NCI-H146 (cell line): ENCODE measurements at regions not wholly inside any gene's neighbourhood (a gene's known extent, or its start where the extent isn't known, plus 50 kb on each side); places are given as distances from the start of the nearest gene placed in this dataset.
"Not testable (repeated sequence)": the region's sequence is repeated elsewhere in the genome, so short reads cannot be mapped to it uniquely, and the experiment has no call there.

Experiments
- DNase-seq: peaks from one replicate; lab custom pipeline; 2025; lab: John Stamatoyannopoulos, UW

DNA sequence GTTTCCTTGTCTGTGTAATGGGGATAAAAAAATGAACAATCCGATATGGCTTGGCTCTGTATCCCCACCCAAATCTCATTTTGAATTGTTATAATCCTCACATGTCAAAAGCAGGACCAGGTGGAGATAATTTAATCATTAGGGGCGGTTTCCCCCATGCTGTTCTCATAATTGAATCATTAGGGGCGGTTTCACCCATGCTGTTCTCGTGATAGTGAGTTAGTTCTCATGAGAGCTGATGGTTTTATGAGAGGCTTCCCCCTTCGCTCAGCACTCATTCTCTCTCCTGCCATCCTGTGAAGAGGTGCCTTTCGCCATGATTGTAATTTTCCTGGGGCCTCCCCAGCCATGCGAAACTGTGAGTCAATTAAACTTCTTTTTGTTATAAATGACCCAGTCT is 633.5 kb downstream of the RAPGEF2 start:
- no peak for DNase-seq

DNA sequence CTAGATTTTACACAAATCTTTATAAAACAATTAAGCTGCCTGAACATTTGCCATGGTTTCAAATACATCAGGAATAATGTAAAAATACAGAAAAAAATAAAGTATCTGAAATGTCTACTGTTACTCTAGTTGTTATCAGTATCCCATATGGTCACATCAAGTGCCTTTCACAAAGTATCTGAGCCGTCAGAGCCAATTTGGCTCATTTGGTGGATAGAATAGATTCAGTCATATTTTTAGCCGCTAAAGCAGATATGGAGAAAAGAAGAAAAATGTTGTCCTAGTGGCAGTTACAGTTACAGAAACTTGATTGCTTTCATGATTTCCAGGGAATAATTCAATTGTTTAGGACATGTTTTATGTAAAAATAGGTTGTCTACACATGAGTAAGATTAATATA is 641.1 kb downstream of the RAPGEF2 start:
- DNase-seq, result no peak

DNA sequence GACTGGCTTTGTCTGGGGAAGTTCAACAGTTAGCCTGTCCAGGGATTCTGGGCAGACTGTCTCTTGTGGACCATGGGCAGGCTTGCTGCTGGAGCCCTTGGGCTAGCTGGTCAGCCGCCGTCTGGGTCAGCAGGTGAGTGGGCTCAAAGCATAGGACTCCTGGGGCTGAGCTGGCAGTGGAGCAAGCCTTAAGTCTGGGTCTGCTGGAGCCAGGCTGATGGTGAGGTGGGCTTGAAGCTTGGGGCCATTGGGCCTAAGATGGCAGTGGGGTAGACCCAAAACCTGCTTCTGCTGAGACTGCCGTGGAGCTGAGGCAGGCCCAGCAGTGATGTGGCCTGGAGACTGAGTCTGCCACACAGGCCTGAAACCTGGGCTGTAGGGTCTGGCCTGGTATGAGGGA is 645.1 kb downstream of the RAPGEF2 start:
- DNase-seq, result no peak

DNA sequence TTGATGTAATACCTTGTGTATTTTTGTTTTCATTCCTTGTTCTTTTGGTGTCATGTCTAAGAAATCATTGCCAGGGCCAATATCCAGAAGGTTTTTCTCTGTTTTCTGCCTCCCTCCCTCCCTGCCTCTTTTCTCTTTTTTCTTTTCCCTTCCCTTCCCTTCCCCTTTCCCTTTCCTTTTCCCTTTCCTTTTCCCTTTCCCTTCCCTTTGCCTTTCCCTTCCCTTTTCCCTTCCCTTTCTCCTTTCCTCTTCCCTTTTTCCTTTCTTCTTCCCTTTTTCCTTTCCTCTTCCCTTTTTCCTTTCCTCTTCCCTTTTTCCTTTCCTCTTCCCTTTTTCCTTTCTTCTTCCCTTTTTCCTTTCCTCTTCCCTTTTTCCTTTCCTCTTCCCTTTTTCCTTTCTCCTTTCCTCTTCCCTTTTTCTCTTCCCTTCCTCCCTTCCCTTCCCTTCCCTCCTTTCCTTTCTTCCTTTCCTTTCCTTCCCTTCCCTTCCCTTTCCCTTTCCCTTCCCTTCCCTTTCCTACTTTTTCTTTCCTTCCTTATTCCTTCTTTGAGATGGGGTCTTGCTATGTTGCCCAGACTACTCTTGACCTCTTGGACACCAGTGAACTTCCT is 646.1 kb downstream of the RAPGEF2 start:
- DNase-seq, result no peak

DNA sequence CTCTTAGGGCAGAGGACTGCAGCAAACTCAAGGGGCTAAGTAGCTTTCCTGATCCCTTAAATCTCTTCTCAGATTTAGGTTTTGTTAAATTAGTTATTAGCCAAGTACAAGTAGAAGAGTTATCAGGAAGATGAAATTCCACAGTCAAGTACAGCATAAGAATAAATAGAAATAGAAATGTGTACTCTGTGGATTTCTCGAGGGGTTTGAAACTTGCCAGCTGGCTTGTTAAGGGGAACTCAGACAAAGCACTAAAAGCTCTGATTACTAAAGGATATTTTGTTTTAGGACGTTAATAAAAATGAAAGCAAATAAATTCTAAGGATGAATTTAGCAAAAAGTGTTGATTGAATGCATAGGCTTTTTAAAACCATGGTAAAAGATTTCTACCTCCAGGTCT is 654.6 kb downstream of the RAPGEF2 start:
- no peak for DNase-seq

DNA sequence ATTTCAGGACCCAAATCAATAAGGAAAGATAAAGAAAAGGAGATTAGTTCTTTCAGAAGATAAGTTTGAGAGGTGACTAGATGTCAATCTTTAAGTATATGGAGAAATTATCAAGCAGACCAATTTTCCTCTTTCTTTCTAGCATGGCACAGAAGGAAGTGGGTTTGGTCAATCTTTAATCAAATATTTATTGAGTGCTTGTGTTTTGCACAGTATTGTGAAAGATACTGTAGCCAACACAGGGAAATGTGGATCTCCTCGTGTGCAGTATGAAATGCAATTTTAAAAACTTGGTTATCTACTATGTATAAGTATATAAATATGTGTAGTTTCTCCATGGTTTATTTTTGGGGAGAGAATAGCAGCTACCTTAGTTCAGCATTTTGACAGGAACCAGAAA is 655.2 kb downstream of the RAPGEF2 start:
- DNase-seq, result no peak

DNA sequence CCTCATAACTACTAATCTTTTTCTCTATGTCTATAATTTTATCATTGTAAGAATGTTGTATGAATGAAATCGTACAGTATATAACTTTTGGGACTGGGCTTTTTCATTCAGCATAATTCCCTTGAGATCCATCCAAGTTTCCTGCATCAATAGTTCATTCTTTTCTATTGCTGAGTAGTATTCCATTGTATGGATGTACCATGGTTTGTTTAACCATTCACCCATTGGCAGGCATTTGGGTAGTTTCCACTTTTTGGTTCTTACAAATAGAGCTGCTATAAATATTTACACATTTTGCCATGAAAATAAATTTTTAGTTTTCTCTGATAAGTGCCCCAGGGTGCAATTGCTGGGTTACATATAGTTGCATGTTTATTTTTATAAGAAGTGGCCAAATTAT is 659.8 kb downstream of the RAPGEF2 start:
- no peak for DNase-seq

DNA sequence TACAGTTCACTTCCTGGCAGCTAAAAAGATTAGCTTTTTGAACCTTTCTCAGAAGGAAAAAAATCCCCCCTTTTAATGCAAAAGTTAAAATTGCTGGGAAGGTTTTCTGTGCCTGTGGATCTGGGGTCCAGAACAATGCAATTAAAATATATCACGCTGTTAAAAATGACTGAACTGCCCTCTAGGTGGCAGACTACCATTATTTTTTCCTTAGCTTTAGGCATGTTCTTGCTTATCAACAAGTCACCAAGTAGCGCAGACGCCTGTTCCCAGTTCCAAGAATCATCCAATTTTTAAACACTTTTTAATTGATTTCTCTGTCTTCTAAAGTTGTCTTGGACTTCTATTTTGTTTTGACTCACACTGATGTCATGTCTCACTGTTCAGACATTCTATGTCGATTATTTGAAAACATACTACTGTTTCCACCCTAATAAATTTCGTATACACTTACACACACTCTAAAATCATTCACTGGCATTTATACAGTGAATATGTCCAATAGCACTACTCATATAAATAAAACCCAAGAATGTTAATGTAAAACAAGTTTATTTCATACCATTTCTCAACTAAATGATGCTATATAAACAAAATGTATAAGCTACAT is 661.6 kb downstream of the RAPGEF2 start:
- peak; percentile 12 for DNase-seq

DNA sequence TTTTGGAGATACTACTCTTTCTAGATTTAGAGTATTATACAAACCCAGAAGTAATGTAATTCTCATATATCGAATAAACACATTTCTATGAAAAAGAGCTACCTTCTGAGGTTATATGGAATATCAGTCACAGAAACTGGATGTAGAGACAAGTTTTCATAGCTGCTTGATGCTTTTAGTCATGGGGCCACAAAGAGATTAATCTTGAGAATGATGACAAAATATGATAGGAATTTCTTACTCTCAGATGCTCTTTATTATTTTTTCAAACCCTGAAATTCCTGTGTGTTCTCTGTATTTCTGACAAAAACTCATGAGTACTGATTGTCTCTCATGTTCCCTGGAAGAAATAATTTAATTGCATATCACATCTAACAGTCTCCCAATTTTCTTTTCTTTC is 662.5 kb downstream of the RAPGEF2 start:
- DNase-seq, result no peak

DNA sequence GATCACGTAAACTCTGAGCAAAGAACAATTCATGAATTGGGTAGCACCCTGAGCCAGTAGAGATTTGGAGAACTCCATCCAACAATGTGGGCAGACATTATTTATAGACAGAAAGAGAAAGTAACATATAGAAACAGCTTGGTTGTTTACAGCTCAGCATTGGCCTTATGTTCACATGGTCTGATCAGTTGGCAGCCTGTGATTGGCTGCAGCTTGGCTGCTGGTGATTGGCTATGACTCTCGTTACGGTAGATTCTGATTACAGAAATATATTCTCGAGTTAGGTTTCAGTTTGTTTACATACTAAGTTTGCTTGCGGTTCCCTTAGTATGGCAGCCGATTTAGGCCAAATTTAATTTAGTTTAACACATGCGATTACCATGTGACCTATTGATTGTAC is 663.4 kb downstream of the RAPGEF2 start:
- no peak for DNase-seq

DNA sequence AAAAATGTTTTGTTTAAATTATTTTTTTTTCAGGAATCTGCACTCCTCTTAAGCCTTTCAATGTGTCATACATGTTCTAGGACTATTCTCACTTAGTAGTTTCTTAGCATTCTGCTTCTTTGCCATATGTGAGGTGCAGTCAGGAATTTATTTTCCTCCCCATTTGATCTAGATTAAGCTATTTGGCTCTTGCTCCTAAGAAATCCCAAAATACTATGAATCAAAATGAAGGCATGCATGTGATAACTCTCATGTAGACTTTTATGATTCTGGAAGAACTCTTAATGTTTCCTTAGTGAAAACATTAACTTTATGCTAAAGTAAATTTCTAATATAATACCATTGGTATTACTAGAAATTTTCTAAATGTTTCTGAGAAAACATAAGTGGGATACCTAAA is 664.5 kb downstream of the RAPGEF2 start:
- no peak for DNase-seq

DNA sequence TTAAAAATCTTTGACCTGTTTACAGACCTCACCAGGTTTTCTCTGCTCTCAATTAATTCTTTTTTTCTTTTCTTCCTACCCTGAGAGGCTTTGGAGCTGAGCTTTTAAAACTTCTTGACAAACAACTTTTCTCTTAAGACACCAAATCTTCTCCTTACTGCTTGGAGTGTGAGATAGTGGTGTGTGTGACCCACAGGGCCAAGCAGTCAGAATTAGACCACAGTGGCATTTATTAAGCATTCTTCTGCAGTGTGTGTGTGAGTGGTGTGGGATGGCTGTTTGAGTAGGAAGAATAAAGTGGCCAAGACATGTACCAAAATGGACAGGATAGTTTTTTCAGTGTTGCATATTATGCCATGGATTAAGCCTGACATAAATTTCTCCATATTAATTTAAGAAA is 665.1 kb downstream of the RAPGEF2 start:
- no peak for DNase-seq

DNA sequence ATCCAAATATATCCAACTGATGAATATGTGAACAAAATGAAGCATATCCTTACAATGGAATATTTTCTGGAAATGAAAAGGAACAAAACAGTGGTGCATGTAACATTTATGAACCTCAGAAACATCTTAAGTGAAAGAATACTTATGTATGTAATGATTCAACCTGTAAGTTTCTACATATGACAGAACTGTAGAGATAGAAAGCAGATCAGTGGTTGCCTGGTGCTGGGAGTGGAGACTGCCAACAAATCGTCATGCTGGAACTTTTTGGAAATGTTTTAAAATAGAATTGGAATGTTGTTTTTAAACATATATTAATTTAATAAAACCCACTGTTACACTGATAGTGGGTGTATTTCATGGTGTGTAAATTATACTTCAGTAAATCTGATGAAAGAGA is 667.5 kb downstream of the RAPGEF2 start:
- DNase-seq, result no peak

DNA sequence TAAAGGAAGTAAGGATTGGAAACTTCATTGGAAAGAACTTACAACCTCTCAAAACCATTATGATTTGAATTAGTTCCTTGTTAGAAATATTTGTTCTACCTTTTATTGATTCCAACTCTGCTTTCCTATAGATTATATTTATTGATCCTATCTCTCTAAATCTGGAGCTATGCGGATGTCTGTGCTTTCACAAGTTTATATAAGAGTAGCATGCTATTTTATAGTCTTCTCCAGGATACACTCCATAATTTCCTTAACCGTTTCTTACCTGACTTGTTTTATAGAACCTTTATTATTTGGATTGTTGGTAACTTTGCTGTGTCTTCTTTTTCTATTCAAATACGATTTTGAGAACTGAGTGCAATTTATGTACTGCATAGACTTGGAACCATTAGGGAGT is 668.1 kb downstream of the RAPGEF2 start:
- no peak for DNase-seq

DNA sequence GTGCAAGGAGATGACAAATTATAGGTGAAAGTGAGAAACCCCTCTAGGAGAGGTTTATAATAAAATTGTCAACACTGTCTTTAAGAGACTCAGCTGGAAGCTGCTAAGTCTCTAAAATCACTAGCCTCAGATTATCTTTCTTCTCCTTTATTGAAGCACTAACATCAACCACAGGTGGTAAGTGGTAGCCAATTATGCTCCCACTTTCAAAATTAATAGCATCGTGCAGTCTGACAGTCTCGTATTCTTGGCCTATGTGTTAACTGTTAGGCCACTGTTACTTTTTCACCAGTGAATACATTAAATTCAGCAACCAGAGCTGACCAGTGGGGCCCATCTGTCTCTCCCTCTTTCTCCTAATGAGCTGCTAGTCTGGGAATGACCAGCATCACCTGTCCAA is 674.1 kb downstream of the RAPGEF2 start:
- no peak for DNase-seq

DNA sequence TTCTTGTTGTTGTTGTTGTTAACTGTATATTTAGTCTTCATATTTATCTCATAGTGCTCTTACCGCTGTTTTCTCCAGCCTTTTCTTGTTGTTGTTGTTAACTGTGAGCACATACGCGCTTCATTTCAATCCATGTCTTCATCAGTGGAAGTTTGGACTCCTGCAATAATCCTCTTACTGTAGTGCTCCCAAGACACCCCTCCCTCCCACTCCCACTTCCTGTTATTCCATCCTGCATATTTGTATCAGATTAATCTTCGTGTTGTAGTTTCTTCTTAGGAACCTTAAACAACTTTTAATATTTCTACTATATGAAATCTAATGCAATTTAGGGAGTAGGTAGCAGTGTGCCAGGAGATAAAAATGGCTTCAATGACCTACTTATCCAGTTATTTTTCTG is 674.8 kb downstream of the RAPGEF2 start:
- no peak for DNase-seq

DNA sequence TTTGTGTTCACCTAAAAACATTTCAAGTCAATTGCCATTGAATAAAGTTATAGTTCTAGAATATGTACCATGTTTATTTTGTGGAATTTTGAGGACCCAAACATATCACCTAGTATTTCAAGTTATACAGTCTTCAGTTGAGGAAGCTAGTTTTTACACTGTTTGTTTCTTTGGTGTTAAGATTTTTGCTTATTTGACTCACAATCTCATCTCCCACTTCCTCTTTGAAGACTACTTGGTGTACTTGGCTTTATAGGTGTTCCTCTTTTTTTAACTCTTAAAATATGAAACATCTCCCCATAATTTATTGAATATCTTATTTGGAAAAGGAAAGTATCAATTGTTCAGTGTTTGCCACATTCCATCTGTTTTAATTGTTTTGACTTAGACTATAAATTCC is 675.4 kb downstream of the RAPGEF2 start:
- no peak for DNase-seq

DNA sequence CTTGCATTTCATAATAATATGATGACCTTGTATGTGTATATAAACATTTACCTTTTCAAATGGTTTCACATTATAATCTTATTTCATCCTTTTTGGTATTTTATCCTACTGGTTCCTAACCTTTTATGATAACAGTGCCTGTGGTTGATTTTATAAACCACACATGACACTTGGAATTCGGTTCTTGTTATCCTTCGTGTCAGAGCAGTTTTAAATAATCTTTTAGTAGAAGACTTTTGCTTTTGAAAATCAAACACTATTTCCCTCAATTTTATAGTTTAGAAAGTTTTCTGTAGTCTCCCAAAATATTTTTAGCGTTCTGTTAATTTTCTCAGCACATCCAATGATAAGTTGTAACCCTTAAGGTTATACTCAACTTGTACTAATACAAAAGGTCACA is 676.8 kb downstream of the RAPGEF2 start:
- no peak for DNase-seq

DNA sequence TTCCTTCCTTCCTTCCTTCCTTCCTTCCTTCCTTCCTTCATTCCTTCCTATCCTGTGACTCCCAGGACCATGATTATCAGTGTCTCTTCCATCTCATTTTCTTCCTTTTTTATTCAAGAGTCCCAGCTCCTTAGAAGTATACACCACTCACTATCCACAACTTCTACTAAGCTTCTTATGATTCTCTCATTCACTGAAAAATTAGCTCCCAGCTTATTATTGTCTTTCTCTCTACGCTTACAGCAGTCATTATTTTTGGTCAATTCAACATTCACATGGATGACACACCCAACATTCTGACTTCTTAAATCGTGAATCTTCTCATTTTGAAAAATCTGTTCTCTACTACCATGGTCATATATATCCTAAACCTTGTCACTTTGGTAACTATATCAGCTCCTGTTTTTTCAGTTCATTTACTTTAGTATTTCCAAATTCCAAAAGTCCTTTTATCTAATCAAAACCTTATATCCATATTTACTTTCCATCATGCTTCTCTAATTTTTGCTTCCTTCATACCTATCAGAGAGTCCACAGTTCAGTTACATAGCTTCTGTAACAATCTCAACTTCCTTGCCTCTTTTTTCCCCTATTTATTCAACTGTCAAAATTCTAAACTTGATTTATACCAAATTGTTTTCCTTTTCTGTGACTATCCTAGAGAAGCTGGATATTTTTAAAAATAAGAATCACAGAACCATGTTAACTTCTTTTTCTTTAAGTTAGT is 677.5 kb downstream of the RAPGEF2 start:
- DNase-seq, result no peak

DNA sequence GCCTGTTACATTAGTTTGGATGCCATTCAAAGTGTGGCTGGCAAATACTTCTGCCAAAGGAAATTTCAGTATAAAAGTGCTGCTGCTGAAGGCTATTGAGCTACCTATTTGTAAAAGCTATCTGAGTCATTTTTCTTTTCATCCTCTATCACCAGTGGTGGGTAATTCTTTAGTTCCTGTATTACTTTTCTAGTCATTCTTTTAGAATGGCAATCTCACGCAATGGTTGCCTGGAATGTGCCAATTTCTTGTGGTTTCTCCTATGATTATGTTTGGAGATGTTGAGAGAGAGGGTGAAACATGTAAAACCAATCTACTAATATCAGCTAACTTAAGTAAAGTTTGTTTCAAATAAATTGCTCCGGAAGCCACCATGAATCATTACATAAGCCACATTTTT is 685.0 kb downstream of the RAPGEF2 start:
- DNase-seq, result no peak

DNA sequence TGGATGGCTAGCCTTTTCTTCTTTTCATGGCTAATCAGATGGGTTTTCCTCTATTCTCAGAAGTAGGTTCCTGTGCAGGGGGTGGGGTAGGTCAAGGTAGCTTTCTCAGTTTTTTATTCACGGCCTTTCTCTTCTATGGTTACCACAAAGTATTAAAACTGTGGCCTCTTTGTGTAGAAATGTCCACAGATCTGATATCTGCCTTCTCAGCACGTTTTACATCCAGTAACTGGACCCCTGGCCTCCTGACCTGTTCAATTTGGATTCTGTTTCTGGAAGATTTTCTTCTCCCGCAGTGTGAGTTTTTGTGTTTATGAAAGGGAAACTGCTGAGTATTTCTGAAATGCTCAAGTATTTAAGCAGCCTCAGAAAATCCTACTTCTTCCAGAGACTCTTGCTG is 688.5 kb downstream of the RAPGEF2 start:
- no peak for DNase-seq

DNA sequence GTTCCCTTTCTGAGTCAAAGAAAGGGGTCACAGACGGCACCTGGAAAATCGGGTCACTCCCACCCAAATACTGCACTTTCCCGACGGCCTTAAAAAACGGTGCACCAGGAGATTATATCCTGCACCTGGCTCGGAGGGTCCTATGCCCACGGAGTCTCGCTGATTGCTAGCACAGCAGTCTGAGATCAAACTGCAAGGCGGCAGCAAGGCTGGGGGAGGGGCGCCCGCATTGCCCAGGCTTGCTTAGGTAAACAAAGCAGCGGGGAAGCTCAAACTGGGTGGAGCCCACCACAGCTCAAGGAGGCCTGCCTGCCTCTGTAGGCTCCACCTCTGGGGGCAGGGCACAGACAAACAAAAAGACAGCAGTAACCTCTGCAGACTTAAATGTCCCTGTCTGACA is 701.7 kb downstream of the RAPGEF2 start:
- not testable (repeated sequence) for DNase-seq

DNA sequence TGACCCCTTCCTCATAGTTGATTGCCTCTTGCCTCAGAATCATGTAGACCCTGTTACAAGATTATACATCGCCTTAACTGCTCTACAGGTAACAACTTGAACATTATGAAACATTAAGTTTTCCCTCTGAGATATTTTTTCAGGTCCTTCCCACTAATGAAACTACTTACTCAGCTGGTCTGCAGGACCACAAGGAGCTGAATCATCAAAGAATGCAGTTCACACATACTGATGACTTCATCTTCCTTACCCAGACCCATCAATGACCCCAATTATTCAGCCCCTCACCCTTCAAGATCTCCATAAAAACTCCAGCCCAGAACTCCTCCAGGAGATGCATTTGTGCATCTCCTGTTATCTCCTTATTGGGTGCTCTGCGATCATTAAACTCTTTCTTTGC is 720.9 kb downstream of the RAPGEF2 start:
- no peak for DNase-seq

DNA sequence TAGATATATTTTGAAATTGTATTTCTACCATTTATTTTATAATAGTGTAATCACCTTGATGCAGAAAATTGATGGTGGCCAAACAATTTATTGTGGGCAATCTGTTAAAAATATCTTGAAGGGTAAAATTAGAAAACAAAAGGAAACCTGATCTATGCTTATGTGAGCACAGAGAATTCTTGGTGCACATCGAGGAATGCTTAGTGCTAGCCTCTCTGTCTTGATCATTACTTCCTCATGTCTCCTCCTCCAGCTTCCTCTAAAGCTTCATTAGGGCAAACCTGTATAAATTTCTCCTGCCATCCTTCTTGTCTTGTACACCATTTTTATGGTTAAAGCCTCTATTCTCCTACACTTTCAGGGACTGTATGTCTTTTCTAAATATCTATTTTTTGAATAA is 725.8 kb downstream of the RAPGEF2 start:
- DNase-seq, result no peak
